GM19468 (cell line): ENCODE measurements at regions not wholly inside any gene's neighbourhood (a gene's known extent, or its start where the extent isn't known, plus 50 kb on each side); places are given as distances from the start of the nearest gene placed in this dataset.
"Not testable (repeated sequence)": the region's sequence is repeated elsewhere in the genome, so short reads cannot be mapped to it uniquely, and the experiment has no call there.

ENCODE experiments used
- ATAC-seq: cut with Tn5 transposase; IDR thresholded peaks from one replicate; pipeline ENCODE4 v1.9.1; 2021; ENCODE audit warnings: mild to moderate bottlenecking, moderate library complexity, moderate number of reproducible peaks; ENCODE audit not compliant: unreplicated experiment; ENCODE audit errors: extremely low read depth

- ATAC-seq, result peak; percentile 98
Measured at GRCh38 chr2:14903709-14904374, 271.3 kb downstream of the LRATD1 start.

DNA sequence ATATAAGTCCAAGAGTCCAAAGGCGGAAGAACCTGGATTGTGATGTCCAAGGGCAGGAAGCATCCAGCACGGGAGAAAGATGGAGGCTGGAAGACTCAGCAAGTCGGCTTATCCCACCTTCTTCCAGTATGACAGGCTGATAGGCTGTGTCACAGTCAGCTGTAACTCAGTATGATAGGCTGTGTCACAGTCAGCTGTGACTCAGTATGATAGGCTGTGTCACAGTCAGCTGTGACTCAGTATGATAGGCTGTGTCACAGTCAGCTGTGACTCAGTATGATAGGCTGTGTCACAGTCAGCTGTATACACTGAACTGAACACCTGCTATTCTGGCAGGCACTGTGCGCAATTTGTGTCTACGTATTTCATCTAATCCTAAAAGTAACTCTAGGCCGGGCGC lies 271.9 kb downstream of the LRATD1 start:
- not testable (repeated sequence) for ATAC-seq

- no peak for ATAC-seq
Measured at GRCh38 chr2:14905571-14905970, 273.1 kb downstream of the LRATD1 start.

DNA sequence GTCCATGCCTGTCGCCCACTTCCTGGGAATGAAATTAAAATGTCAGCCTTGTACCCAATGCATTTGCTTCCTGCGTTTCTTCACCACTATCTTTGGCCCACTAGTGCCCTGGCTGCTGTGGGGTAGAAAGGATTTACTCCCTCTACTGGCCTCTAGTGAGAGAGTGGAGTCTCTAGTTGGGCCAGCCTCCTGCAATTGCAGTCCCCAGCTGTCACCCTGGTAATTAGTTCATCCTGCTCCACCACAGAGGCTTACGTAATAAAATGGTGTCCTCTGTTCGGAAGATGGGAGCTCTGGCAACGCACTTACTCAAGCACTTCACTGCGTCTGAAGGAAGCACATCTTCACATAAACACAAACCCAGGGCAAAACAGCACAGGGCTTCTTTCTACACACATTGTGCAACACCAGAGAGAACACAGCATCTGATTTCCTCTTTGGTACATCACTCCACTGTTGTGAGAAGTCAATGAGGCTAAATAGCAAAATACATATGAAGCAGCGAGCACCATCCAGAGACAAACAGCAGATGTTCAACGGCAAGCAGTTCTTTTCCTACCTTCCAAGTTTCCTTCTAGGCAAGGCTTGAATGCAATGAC lies 274.6 kb downstream of the LRATD1 start:
- no peak for ATAC-seq

- no peak for ATAC-seq
Measured at GRCh38 chr2:14909795-14910194, 277.3 kb downstream of the LRATD1 start.

DNA sequence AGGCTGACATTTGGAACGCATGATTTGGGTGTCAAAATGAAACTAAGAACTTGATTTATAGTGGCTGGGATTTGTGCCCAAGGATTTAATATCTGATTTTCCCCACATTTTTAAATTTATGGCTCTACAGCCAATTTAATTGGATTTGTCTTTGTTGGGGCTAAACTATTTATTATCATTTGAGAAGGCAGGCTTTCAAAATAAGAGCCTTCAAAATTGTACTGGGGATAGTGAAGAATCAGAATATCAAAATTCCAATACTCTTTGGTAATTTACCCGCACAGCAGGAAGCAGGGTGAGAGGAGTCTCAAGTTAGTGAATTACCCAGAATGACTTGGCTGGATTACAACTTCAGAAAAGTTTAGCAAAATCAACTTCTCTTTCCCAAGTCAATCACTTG lies 278.1 kb downstream of the LRATD1 start:
- ATAC-seq, result no peak

GRCh38 chr2:14915983-14916382 lies 283.5 kb downstream of the LRATD1 start:
- no peak for ATAC-seq

DNA sequence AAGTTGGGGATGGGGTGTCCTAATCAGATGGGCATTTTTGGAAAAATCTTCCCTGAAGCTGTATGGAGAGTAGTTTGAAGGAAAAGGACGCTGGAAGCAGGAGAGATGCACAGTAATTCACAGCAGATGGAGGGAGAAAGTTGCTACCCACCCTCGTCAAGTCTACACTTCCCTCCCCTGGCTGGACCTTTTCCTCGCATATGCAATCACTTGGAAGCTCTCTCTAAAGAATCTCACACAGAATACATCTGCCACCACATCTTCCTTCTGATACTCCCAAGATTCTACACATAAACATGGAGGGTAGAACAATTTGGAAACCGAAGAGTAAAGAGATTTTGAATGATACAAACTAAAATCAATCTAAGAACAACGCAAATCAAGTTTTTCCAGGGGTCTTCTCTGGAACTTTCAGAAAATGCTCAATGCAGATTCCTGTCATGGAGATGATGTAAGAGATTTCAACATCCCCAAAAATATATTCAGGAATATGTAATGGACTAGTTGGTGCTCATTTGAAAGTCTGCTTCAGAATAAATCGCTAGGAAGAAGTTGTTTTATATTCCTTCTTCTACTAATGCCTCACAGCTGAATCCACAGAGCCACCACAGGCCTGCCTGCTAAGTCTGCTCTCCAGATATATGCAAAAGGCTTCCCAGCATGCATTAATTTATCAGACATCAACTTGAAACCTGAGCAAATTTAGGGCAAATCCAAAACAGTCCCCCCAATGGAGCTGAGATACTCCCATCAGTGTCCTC lies 291.5 kb downstream of the LRATD1 start:
- no peak for ATAC-seq

DNA sequence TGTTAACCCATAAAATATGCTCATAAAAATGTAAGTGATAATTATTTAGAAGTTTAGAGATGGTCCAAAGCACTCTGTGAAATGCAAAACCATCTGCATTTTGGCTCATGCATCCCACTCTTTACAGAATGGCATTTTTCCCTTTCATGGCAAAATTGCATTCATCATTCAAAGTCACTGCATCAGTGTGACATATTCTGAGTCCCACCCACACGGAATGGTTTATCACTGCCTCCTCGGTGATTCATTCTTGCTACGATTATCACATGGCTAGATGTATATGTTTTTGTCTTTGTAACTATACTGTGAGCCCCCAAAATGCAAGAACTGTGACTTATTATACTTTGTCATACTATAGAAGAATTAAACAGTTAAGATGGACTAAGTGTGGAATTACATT lies 293.0 kb downstream of the LRATD1 start:
- no peak for ATAC-seq

GRCh38 chr2:14927021-14927564 lies 294.6 kb downstream of the LRATD1 start:
- no peak for ATAC-seq

- ATAC-seq, result no peak
Measured at GRCh38 chr2:14928056-14928455, 295.5 kb downstream of the LRATD1 start.

- no peak for ATAC-seq
Measured at GRCh38 chr2:14930441-14930840, 297.9 kb downstream of the LRATD1 start.

GRCh38 chr2:14932285-14932684 lies 299.8 kb downstream of the LRATD1 start:
- ATAC-seq, result no peak

- ATAC-seq, result no peak
Measured at GRCh38 chr2:14933753-14934152, 301.2 kb downstream of the LRATD1 start.

- ATAC-seq, result no peak
Measured at GRCh38 chr2:14936426-14936825, 303.9 kb downstream of the LRATD1 start.

DNA sequence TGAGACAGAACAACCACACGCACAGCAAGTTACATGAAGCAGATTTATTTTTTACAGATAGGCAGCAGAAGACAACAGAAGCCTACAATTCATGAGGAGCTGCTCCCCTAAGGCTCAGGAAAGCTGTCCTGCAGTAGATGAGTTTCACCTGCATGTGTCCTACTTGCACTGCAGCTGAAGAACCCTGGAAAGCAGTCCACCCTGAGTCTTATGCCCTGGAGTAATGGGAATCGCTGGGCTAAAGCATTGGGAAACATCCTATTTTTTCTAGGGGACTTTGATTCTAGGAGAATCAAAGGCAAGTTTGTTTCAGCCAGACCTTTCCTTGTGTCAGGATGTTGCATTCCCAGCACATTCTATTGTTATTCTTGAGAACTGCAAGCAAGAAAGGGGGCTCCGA lies 304.8 kb downstream of the LRATD1 start:
- ATAC-seq, result no peak

DNA sequence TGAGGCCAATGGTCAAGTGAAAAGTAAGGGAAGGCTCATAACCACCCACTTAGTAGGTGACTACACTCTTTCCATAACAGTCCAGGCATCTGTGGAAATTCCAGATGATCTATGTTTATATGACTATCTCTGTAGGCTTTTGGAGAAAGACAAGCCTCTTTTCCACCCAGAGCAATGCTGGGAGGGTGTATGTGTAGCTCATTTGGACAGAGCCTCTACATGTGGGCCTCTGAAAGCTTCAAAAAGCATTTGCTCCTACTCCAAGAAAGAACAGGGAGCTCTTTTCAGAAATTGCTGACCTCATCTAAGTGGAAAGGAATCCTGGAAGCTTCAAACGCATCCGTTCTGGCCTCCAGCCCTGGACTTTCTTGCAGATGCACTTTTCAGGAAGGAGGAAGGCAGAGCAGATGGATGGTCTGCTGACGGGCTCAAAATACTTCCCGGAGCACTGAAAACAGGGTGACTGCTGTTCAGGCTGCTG lies 308.7 kb downstream of the LRATD1 start:
- ATAC-seq, result no peak

DNA sequence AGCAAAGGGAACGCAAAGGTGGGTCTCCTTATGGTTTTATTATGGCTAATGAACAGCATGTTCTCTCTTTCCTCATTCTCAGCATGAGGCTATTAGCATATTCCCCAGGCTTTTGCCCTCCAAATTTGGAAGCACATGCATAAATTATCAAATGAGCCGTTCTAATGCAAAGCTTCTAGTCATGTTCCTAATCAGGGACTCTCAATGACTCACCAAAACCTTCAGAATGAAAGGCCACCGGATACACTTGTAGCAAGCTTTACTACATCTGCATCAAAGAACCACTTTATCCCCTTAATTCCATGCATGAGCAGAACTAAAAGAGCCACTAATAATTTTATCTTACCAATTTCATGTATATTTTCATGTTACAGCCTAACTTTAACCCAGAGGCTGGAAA lies 310.5 kb downstream of the LRATD1 start:
- no peak for ATAC-seq

DNA sequence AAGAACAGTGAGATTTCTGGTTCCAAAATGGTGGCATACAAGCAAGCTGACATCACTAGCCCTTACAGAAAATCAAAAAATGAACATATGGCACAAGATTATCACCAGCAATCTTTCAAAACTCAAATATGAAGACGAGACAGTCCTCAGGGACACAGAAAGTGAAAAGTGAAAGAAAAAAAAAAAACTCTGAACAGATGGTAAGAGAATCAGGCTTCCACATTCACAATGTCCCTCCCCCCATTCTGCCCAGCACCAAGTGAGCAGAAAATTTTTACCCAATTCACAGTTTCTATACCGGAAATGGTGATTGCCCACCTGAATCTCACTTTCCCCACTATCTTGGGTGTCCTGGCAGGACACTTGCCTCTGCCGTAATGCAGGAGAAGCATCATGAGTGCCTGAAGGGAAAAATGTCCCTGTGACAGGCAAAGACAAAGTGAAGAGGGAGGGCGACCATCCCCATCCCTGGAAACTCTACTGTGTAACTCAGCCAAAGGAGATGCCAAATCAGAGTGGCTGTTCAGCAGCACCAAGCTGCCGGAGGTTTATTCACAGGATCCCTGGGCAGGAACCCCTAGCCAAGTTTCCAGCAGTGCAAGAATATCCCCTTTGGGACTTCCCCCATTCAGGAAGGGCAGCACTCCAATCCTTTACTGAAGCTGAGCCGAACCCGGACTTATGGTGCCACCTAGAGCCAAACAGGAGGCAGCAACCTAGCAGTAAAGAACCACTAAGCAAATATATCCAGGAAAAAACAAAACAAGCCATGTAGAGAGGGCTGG lies 312.2 kb downstream of the LRATD1 start:
- no peak for ATAC-seq

DNA sequence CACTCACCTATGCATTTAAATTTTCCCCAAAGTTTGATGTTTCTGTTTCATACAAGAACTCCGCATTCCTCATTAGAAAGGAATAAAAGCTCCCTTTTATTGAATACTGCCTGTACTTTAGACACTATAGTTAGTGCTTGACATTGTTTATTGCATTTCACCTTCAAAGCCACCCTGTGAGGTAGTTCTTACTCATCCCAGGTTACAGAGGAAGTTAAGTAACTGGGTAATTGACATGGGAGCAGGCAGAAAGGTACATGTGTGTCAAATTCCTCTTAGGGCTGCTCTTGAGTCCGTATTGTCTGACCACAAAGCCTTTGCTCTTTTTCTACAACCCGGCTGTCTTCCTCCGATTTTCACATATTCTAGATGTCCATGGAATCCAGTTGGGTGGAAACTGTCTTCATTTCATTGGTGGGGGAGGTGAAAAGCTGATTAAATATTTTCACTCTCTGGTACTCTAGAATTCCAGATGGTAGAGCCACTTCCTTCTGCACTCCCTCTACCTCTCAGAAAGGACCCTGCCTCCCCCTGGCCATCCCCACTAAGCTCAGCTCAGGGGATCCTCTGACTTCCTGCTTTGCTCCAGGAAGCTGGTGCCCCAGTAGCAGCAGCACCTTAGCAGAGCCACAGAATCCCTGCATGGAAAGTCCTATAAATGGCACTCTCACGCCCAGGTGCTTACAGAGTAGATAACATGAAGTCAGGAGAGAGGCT lies 319.2 kb downstream of the LRATD1 start:
- no peak for ATAC-seq
